ENCODE measurements at regions not wholly inside any gene's neighbourhood (a gene's known extent, or its start where the extent isn't known, plus 50 kb on each side); places are given as distances from the start of the nearest gene placed in this dataset.

- DNase-seq = no peak
Measured at GRCh38 chr1:213650603-213651002, 337.2 kb upstream of the PROX1 start.

DNA sequence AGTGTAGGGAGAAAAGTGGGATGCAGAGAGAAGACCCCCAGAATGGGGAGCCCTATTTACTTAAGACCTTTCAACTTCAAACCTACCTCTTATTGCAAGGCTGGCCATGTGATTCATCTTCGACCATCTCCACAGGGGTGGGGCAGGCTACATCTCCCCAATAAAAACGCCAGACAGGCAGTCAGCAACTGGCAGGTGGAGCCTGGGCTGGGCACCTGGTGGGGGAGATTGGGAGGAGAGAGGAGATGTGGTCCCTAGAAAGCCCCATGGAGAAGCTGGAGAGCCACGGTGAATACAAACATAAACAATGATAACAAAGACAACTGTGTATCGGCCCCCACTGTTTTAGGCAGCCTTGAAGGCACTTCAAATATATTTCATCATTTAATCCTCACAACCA, 336.7 kb upstream of the PROX1 start:
- DNase-seq = no peak

DNA sequence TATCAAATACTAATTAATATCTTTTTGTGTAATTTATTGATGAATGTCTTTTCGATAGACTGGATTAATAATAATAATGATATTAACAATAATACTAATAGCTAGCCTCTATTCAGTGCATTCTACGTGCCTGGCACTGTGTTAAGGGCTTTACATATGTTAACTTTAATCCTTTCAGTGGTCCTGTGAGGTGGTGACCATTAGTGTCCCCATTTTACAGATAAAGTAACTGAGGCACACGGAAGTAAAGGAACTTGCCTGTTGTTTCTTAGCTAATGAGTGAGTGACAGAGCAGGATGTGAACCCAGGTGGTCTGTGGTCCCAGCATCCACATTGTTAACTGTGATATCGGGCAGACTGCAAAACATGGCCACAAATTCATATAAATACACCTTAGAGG, 335.7 kb upstream of the PROX1 start:
- no peak for DNase-seq

DNA sequence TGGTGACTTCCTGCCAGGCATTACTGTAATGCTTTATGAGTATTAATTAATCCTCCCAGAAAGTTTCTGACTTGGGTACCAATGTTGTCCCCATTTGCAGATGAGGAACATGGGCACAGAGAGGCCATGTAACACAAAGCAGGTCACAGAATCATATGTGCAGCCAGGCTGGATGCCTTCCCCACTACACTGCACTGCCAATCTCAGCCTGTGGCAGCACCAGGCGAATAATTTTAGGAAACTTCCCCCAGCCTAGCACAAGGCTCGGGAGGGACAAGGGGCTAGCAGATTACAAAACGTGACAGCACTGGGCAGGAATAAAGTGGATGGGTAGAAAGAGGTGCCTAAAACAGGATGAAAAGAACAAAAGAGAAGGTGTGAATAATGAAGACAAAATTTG, 331.7 kb upstream of the PROX1 start:
- DNase-seq = no peak

GRCh38 chr1:213656503-213656902, 331.3 kb upstream of the PROX1 start:
- no peak for DNase-seq

GRCh38 chr1:213657013-213657412, 330.8 kb upstream of the PROX1 start:
- no peak for DNase-seq

- no peak for DNase-seq
Measured at GRCh38 chr1:213657879-213658278, 329.9 kb upstream of the PROX1 start.

DNA sequence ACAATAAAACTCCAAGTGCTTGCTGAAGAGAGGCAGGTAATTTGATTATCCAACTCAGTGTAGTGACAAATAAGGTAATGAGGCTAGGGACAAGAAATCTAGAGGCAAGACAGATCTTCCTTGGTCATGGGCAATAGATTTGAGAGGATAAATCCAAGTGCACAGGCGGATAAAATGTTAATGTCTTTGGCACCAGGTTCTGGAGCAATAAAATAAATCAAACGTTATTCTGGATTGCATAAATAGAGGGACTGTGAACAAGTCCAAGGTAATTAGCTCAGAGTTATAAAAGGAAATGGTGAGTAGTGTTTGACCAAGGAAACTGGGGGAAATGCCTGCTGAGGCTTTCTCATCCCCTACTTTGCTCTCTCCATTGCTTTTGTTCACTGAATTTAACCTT, 329.3 kb upstream of the PROX1 start:
- peak; percentile 20 for DNase-seq

DNA sequence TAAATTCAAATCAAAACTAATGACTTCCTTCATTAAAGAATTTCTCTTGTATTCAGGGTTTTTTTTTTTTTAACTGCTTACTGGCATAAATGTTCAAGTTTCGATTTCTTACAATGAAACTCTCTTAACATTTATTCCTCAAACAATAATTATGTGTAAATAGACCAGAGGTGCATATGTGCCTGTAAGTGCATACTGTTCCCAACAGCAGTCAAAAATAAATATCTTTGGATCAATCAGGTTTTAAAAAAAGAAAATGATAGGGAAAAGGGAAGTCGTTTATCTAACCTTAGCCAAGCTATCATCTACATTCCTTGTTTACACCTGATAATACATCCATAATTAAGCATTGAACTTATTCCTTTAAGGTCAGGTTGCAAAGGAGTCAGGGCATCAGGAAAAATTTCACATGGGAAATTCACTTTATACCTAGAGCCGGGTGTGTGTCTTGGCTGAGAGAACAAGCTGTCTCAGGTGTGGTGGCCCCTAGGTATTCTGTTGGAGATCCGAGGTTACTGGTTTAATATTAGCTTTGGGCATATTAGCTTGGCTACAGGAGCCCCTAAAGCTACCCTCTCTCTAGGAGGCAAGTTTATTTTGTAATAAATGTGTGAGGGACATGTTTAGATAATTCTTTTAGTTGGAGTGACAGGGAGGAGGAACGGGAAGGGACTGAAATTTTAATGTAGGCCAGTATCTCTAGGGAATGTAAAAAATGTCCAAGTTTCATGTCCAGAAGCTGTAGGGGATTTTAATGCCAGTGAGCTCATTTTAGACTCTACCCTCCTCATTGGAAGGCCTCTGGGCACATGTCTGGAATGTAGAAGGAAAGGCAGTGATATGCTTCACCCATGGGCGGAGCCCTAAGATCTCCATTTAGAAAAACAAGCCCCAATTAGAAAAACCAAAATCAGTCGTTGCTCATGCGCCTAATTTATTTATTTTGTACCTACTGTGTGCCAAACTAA, 327.9 kb upstream of the PROX1 start:
- DNase-seq = no peak

DNA sequence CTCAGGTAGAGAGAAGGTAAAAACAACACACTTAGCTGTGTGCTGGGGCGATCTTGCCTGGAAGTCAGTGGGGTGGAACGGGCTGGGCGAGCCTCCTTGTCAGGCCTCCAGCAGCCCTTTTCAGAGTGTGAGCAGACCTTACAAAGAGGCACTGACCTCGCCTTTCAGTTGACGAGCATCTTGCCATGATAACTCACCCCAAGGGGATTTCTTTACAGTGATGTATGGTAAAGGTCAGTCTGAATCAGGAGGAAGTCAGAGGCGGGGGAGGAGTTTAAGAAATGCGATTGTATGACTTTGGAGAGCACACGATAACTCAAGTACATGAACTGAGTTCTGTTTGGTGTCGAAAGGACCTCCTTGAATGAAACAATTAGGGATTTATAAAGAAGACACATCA, 326.5 kb upstream of the PROX1 start:
- no peak for DNase-seq

DNA sequence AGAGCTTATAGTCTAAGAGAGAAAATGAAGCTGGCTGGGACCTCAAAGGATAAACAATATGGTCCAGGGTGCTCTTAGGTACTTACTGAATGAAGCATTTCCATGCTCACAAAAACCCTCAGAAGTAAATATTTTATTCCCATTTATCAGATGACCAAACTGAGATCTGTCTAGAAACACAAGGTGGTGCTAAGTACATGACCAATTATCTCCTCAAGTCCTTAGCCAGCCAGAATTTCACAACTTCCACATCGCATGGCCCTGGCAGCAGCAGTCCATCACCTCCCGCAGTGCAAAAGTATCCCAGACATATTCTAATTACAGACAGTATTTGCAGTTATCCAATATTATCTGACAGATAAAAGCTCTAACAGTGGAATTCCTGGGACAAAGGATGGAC, 321.7 kb upstream of the PROX1 start:
- DNase-seq = no peak

DNA sequence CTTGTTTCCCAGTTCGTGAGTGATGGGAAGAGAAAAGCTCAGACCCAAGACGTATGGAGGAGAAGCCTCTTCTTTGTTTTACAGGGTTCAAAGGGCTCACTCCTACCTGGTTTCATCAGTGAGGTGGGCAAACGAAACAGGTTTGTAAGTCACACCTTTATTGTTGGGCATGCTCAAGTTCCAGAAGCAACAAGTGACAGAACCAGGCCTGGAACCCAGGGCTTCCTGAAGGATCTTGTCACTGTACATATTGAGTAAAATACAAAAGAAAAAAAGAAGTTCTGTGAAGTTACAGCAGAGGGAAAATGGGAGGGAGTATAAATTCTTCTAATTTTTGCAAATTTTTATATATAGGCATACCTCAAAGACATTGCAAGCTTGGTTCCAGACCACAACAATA, 320.9 kb upstream of the PROX1 start:
- DNase-seq = no peak

DNA sequence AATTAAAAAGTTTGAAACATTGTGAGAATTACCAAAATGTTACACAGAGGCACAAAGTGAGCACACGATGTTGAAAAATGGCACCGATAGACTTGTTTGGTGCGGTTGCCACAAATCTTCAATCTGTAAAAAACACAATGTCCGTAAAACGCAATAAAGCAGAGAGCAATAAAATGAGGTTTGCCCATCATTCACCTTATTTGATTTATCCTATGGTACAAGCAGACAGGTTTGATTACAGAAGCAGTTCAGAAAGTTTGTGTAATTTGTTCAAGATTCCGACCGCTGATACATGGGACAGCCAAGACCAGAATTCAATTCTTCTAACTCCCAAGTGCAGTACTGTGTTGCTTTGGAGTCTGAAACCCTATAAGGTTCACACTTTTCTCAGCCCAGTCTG, 318.3 kb upstream of the PROX1 start:
- no peak for DNase-seq

GRCh38 chr1:213669964-213670691, 317.6 kb upstream of the PROX1 start:
- no peak for DNase-seq

DNA sequence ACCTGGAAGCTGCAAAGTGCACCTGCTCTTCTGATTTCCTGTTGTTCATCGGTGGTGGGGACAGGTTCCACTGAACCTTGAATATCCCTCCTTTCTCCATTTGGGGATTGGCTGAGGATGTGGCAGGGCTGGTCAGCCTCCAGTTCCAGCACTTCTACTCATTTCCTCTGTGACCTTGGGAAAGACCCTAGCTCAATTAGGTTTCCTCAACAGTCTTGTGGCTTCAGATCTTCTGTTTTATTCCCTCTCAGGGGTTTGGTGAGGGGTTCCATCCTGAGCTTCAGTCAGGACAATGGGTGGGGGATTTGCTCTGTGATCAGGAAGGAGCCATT, 317.1 kb upstream of the PROX1 start:
- DNase-seq = no peak

DNA sequence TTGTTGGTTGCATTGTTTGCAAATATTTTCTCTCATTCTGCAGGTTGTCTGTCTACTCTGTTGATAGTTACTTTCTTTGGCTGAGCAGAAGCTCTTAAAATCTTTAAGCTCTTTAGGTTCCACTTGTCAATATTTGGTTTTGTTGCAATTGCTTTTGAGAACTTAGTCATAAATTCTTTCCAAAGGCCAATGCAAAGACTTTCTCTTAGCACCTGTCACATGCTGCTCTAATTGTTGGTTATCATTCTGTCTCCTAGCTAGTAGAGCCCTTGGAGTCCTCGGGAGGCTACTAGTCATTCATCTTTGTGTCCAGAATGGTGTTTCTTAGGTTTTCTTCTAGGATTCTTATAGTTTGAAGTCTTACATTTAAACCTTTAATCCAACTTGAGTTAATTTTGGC, 312.7 kb upstream of the PROX1 start:
- no peak for DNase-seq

DNA sequence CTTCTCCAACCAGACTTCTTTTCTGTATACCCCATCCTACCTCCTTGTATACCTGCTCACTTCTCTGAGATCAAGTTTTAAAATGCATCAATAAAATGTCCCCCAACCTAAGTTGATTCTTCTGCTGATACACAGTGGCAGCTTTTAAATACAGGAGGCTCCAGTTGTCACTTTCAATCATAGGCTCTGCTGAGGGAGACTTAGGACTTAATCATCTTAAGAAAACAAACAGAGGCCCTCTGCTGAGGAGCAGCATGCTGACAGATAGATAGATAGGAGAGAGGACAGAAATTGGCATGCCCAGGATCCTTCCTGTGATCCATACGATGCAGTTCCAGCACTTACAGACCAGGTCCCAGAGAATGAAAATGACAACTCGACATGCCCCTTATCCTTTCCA, 311.0 kb upstream of the PROX1 start:
- DNase-seq = no peak

DNA sequence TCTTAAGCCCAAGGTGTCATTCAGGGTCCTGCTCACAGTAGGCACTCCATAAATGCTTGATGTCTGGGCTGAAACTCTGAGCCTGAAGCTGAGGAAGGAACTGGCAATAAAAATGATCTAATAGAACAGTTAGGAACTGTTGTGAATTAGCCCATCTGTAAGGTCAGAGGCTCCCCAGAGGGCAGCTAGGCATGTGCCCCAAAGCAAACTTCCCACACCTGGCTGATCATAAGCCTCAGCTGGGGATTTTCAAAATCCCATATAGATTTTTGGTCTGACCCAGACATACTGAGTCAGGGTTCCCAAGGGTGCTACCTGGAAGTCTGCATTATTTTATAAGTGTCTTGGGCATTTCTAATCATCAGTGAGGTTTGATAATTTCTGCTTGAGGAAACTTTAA, 309.4 kb upstream of the PROX1 start:
- no peak for DNase-seq

GRCh38 chr1:213678753-213679152, 309.0 kb upstream of the PROX1 start:
- DNase-seq = no peak

GRCh38 chr1:213679153-213679552, 308.6 kb upstream of the PROX1 start:
- no peak for DNase-seq

- DNase-seq = no peak
Measured at GRCh38 chr1:213680677-213681325, 307.0 kb upstream of the PROX1 start.

GRCh38 chr1:213681788-213682340, 305.9 kb upstream of the PROX1 start:
- no peak for DNase-seq

DNA sequence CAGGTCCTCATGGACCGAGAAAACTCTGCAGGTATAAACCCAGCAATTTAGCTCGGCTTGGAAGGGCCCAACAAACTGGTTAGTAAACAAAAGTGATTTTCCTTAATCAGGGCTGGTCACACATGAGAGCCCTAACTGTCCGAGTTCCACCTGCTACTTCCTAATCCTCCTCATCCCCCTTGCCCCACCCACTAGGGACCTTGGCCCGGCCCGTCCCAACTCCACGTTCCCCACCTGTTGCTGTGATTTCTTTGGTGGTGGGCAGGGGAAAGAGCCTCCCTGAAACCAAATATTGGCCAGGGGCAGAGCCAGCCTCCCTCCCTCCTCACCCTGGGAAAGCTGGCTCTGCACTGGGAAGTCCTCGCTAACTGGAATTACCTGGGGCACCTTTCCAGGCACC, 304.2 kb upstream of the PROX1 start:
- no peak for DNase-seq
